GM23338 (cell line): ENCODE measurements at regions not wholly inside any gene's neighbourhood (a gene's known extent, or its start where the extent isn't known, plus 50 kb on each side); places are given as distances from the start of the nearest gene placed in this dataset.

Source experiments
- ATAC-seq: fragments of 200-7000 bp; cut with Tn5 transposase; 3 replicates; pipeline ENCODE4 v1.9.1; 2020
- DNase-seq: peaks from one replicate; pipeline ENCODE4 v3.0.0-alpha.2; 2015; ENCODE audit warnings: low spot score
- H2AFZ ChIP-seq: fragments of 200-600 bp; sonication (generic); 2 replicates; pipeline ENCODE4 v1.8.0; 2016; ENCODE audit warnings: antibody characterized with exemption, mild to moderate bottlenecking, moderate library complexity
- H3F3A ChIP-seq: fragments of 200-600 bp; sonication (generic); replicated peaks from 2 replicates; pipeline ENCODE4 v1.8.0; 2017; ENCODE audit warnings: antibody characterized with exemption, mixed run types, low read depth
- H3K27ac ChIP-seq: fragments of 200-600 bp; sonication (generic); 2 replicates; pipeline ENCODE4 v1.6.1; 2016; ENCODE audit warnings: low read depth
- H3K27me3 ChIP-seq: fragments of 200-600 bp; sonication (generic); 2 replicates; pipeline ENCODE4 v1.8.0; 2016; ENCODE audit warnings: mild to moderate bottlenecking, mixed run types, moderate library complexity; ENCODE audit not compliant: insufficient read depth
- H3K36me3 ChIP-seq: fragments of 200-600 bp; sonication (generic); 2 replicates; pipeline ENCODE4 v1.8.0; 2016; ENCODE audit warnings: mild to moderate bottlenecking; ENCODE audit not compliant: insufficient read depth
- H3K4me1 ChIP-seq: fragments of 200-600 bp; sonication (generic); 2 replicates; pipeline ENCODE4 v1.8.0; 2016; ENCODE audit warnings: mild to moderate bottlenecking, moderate library complexity; ENCODE audit not compliant: insufficient read depth
- H3K4me2 ChIP-seq: fragments of 200-600 bp; sonication (generic); 2 replicates; pipeline ENCODE4 v1.7.1; 2017; ENCODE audit warnings: mixed run types
- H3K4me3 ChIP-seq: fragments of 200-600 bp; sonication (generic); 2 replicates; pipeline ENCODE4 v1.6.1; 2016; ENCODE audit warnings: mixed run types
- H3K79me2 ChIP-seq: fragments of 200-600 bp; sonication (generic); replicated peaks from 2 replicates; pipeline ENCODE4 v1.8.0; 2017; ENCODE audit warnings: mild to moderate bottlenecking; ENCODE audit not compliant: insufficient read depth
- H3K9me2 ChIP-seq: fragments of 200-600 bp; sonication (generic); 2 replicates; pipeline ENCODE4 v1.8.0; 2017; ENCODE audit not compliant: insufficient read depth
- H4K20me1 ChIP-seq: fragments of 200-600 bp; sonication (generic); replicated peaks from 2 replicates; pipeline ENCODE4 v1.8.0; 2017; ENCODE audit warnings: mild to moderate bottlenecking; ENCODE audit not compliant: insufficient read depth
- H3K27ac Mint-ChIP-seq: 2 replicates; pipeline ENCODE4 v1.8.0; 2020; ENCODE audit warnings: inconsistent platforms, mild to moderate bottlenecking, moderate library complexity, mixed read lengths
- H3K27me3 Mint-ChIP-seq: 3 replicates; pipeline ENCODE4 v1.8.0; 2022; ENCODE audit warnings: low read depth, mild to moderate bottlenecking, moderate library complexity, mixed read lengths, inconsistent platforms; ENCODE audit not compliant: insufficient read depth, poor library complexity
- H3K36me3 Mint-ChIP-seq: 3 replicates; pipeline ENCODE4 v1.8.0; 2021; ENCODE audit warnings: low read depth, mild to moderate bottlenecking, inconsistent platforms, moderate library complexity, mixed read lengths
- H3K4me1 Mint-ChIP-seq: 3 replicates; pipeline ENCODE4 v1.8.0; 2020; ENCODE audit warnings: mild to moderate bottlenecking, inconsistent platforms, mixed read lengths
- H3K4me3 Mint-ChIP-seq: 3 replicates; pipeline ENCODE4 v1.8.0; 2021; ENCODE audit warnings: moderate library complexity, mild to moderate bottlenecking, inconsistent platforms, mixed read lengths
- H3K9me3 Mint-ChIP-seq: 3 replicates; pipeline ENCODE4 v1.8.0; 2020; ENCODE audit warnings: moderate library complexity, mild to moderate bottlenecking, inconsistent platforms, mixed read lengths
- CTCF ChIP-seq, 2 experiments: fragments of 200-600 bp in 1 of 2; sonication (generic) in 1 of 2; conservative IDR thresholded peaks; 2 replicates each; pipeline versions ENCODE4 v1.5.1 to v1.6.1; 2016 to 2017; ENCODE audit warnings: antibody characterized with exemption in 2 of 2, low read depth in 2 of 2, mild to moderate bottlenecking in 2 of 2, moderate library complexity in 1 of 2
- EZH2 ChIP-seq: fragments of 200-600 bp; sonication (generic); IDR thresholded peaks from one replicate; pipeline ENCODE4 v1.8.0; 2017; ENCODE audit warnings: antibody characterized with exemption, mild to moderate bottlenecking, low read depth; ENCODE audit not compliant: unreplicated experiment
- JUNB ChIP-seq: IDR thresholded peaks from one replicate; pipeline ENCODE4 v1.6.1; 2016; ENCODE audit warnings: antibody characterized with exemption; ENCODE audit not compliant: unreplicated experiment
- POLR2AphosphoS5 ChIP-seq: IDR thresholded peaks from 2 replicates; pipeline ENCODE4 v1.6.1; 2016; ENCODE audit warnings: antibody characterized with exemption, low read depth
- REST ChIP-seq: IDR thresholded peaks from one replicate; pipeline ENCODE4 v1.6.1; 2018; ENCODE audit warnings: antibody characterized with exemption; ENCODE audit not compliant: unreplicated experiment
- STAT1 ChIP-seq: IDR thresholded peaks from one replicate; pipeline ENCODE4 v1.6.1; 2016; ENCODE audit warnings: antibody characterized with exemption; ENCODE audit not compliant: unreplicated experiment
- ZNF114 ChIP-seq: fragments of 250-450 bp; sonication (Bioruptor Pico); IDR thresholded peaks from 2 replicates; pipeline ENCODE4 v1.5.0; 2020; ENCODE audit warnings: mild to moderate bottlenecking, moderate library complexity
- ZNF331 ChIP-seq: fragments of 250-450 bp; sonication (Bioruptor Pico); IDR thresholded peaks from 2 replicates; pipeline ENCODE4 v1.5.0; 2020; ENCODE audit warnings: low read depth, mild to moderate bottlenecking, moderate library complexity
- ZNF462 ChIP-seq: fragments of 250-450 bp; sonication (Bioruptor Pico); IDR thresholded peaks from 2 replicates; pipeline ENCODE4 v1.5.0; 2020; ENCODE audit warnings: mild to moderate bottlenecking, moderate library complexity
- TF ChIP-seq, protein P1 (sequence below): IDR thresholded peaks from 2 replicates; pipeline ENCODE4 v1.6.1; 2016; ENCODE audit warnings: antibody characterized with exemption

GRCh38 chr16:49148410-49148809, 133.2 kb downstream of the CBLN1 start:
- TF ChIP-seq JUNB (no peak), ZNF114 (CRISPR knock-in tag) (no peak), POLR2AphosphoS5 (no peak), REST (no peak), STAT1 (no peak), EZH2 (no peak), CTCF (conservative IDR thresholded peaks at IDR 0.05; ENCODE audit: low read depth in 2 of 2) (no peak), ZNF331 (CRISPR knock-in tag) (no peak)
- H2AFZ ChIP-seq = no peak overlapping the region
- ATAC-seq = no peak
- H3K27me3 Mint-ChIP-seq = no peaks in the 10 kb centered on the region
- no peak overlapping the region for H3K4me2 ChIP-seq
- H4K20me1 ChIP-seq = no peaks in the 10 kb centered on the region
- no peaks in the 10 kb centered on the region for H3K4me1 ChIP-seq
- no peak overlapping the region for H3K4me3 Mint-ChIP-seq
- no peak overlapping the region for H3K27ac Mint-ChIP-seq
- H3K9me3 Mint-ChIP-seq = no peaks in the 10 kb centered on the region
- no peaks in the 10 kb centered on the region for H3K36me3 ChIP-seq
- H3F3A ChIP-seq = no peaks in the 10 kb centered on the region
- no peak for DNase-seq
- peaks cover 5% of the 10 kb centered on the region; the same call in 1 of the 2 replicates for H3K9me2 ChIP-seq
- no peaks in the 10 kb centered on the region for H3K4me1 Mint-ChIP-seq
- no peaks in the 10 kb centered on the region for H3K27me3 ChIP-seq
- no peak overlapping the region for H3K4me3 ChIP-seq
- no peak overlapping the region for H3K27ac ChIP-seq
- H3K36me3 Mint-ChIP-seq = no peaks in the 10 kb centered on the region
- H3K79me2 ChIP-seq = no peaks in the 10 kb centered on the region

DNA sequence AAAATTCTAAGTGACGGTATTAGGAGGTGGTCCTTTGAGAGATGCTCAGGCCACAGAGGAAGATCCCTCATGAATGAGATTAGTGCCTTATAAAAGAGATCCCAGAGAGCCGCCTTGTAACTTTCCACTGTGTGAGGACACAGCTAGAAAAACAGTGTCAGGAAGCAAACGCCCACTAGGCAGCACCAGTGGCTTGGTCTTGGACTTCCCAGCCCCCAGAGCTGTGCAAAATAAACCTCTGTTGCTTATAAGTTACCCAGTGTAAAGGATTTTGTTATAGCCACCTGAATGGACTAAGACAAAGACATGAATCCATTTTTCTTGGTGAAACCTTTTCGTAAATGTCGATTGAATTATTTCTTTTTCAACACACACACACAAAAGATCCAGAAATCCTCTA, 141.0 kb downstream of the CBLN1 start:
- no peaks in the 10 kb centered on the region for H3K36me3 Mint-ChIP-seq
- H3F3A ChIP-seq = no peaks in the 10 kb centered on the region
- no peaks in the 10 kb centered on the region for H4K20me1 ChIP-seq
- H3K4me3 ChIP-seq = no peak overlapping the region
- H3K27ac ChIP-seq = no peak overlapping the region
- ATAC-seq (no peak), DNase-seq (no peak)
- peaks cover 17% of the 10 kb centered on the region for H3K9me3 Mint-ChIP-seq
- peaks cover 2% of the 10 kb centered on the region for H3K27me3 Mint-ChIP-seq
- H3K4me3 Mint-ChIP-seq = no peak overlapping the region
- no peaks in the 10 kb centered on the region for H3K4me1 ChIP-seq
- H3K27ac Mint-ChIP-seq = no peak overlapping the region
- H3K4me2 ChIP-seq = no peak overlapping the region
- no peak overlapping the region for H2AFZ ChIP-seq
- H3K9me2 ChIP-seq = 0 out of 2 replicates have a peak, but pooled peaks cover 3% of the 10 kb centered on the region
- H3K27me3 ChIP-seq = no peaks in the 10 kb centered on the region
- no peaks in the 10 kb centered on the region for H3K36me3 ChIP-seq
- no peaks in the 10 kb centered on the region for H3K79me2 ChIP-seq
- H3K4me1 Mint-ChIP-seq = no peaks in the 10 kb centered on the region
- TF ChIP-seq, protein P1, sequence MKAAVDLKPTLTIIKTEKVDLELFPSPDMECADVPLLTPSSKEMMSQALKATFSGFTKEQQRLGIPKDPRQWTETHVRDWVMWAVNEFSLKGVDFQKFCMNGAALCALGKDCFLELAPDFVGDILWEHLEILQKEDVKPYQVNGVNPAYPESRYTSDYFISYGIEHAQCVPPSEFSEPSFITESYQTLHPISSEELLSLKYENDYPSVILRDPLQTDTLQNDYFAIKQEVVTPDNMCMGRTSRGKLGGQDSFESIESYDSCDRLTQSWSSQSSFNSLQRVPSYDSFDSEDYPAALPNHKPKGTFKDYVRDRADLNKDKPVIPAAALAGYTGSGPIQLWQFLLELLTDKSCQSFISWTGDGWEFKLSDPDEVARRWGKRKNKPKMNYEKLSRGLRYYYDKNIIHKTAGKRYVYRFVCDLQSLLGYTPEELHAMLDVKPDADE = no peak
- TF ChIP-seq JUNB (no peak), ZNF462 (CRISPR knock-in tag) (no peak), ZNF114 (CRISPR knock-in tag) (no peak), POLR2AphosphoS5 (no peak)
